Activated naive CD4-positive, alpha-beta T cell treated with anti-CD3 and anti-CD28 coated beads for 36 hours (primary cell): ENCODE measurements at regions not wholly inside any gene's neighbourhood (a gene's known extent, or its start where the extent isn't known, plus 50 kb on each side); places are given as distances from the start of the nearest gene placed in this dataset.

ENCODE experiments used
- CTCF ChIA-PET: fragments of 350-600 bp; sonication (Branson Sonifier 250); formaldehyde crosslinking; loops from one replicate; lab custom pipeline; 2021; ENCODE audit warnings: antibody characterized with exemption; lab: Charles Lee
- DNase-seq: peaks from one replicate; pipeline ENCODE4 v3.0.0-alpha.2; 2020
- H3K27ac Mint-ChIP-seq: one replicate; pipeline ENCODE4 v1.8.0; 2021; ENCODE audit warnings: mild to moderate bottlenecking, mixed read lengths
- H3K27me3 Mint-ChIP-seq: one replicate; pipeline ENCODE4 v1.8.0; 2021; ENCODE audit warnings: low read depth, mixed read lengths
- H3K36me3 Mint-ChIP-seq: one replicate; pipeline ENCODE4 v1.8.0; 2021; ENCODE audit warnings: low read depth, mixed read lengths
- H3K4me1 Mint-ChIP-seq: one replicate; pipeline ENCODE4 v1.8.0; 2021; ENCODE audit warnings: low read depth, mixed read lengths
- H3K4me3 Mint-ChIP-seq: one replicate; pipeline ENCODE4 v1.8.0; 2021; ENCODE audit warnings: mild to moderate bottlenecking, moderate library complexity, mixed read lengths
- H3K9me3 Mint-ChIP-seq: one replicate; pipeline ENCODE4 v1.8.0; 2021; ENCODE audit warnings: mixed read lengths
- intact Hi-C: fragments of 100-400 bp; cut with micrococcal nuclease; formaldehyde crosslinking; loops from one replicate; pipeline ENCODE4 v1.15.1; 2023

DNA sequence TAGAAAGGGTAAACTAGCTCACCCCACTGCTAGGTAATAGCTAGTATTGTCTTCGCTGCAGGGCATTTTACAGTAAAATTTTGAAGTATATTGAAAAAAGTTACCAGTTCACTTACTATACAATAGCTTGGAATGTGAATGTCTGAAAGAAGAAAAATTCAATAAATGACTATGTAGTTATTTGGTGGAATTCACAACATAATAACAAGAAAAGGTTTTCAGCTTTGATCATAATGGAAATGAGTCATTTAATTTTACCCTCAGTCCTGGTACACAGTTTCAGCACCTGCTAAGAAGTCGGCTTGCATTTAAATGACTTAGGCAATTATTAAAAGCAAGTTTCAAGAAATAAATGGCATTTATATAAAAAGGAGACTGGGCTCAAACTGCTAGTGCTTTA lies 90.4 kb downstream of the NUP35 start:
- H3K27ac Mint-ChIP-seq, result no peak overlapping the region
- H3K36me3 Mint-ChIP-seq, result peaks cover 18% of the 10 kb centered on the region
- intact Hi-C loops, result no loop called here
- DNase-seq, result no peak
- peaks cover 12% of the 10 kb centered on the region for H3K4me1 Mint-ChIP-seq
- H3K9me3 Mint-ChIP-seq, result peaks cover 4% of the 10 kb centered on the region
- no peaks in the 10 kb centered on the region for H3K27me3 Mint-ChIP-seq
- CTCF ChIA-PET, result interaction anchor here (0.5 kb wide), 1 partner anchor 382 kb away, joined by 3 read pairs; no protein-coding TSS in a partner anchor
- H3K4me3 Mint-ChIP-seq, result no peak overlapping the region

DNA sequence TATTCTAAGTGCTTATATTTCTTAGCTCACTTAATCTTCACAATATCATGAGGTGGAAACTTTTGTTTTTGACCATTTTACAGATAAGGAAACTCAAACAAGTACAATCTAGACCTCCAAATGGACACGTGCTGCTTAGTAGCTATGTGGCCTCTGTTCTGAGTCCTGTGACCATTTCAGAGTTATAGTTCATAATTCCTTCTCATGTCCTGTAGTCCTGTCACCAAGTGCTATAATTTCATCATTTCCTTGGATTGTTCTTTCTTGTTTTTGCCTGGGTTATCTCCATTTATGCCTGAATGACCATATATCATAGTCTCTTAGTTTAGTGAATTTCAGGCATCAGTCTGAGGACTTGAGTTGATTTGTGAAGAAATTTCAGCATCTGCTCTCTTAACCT lies 91.7 kb downstream of the NUP35 start:
- Mint-ChIP-seq H3K27ac (no peak overlapping the region), H3K27me3 (no peaks in the 10 kb centered on the region), H3K4me1 (peaks cover 12% of the 10 kb centered on the region), H3K36me3 (peaks cover 11% of the 10 kb centered on the region), H3K9me3 (no peaks in the 10 kb centered on the region), H3K4me3 (no peak overlapping the region)
- intact Hi-C loops, result no loop called here
- CTCF ChIA-PET, result interaction anchor here (0.6 kb wide), 1 partner anchor 86 kb away, joined by 5 read pairs; no protein-coding TSS in a partner anchor
- no peak for DNase-seq

DNA sequence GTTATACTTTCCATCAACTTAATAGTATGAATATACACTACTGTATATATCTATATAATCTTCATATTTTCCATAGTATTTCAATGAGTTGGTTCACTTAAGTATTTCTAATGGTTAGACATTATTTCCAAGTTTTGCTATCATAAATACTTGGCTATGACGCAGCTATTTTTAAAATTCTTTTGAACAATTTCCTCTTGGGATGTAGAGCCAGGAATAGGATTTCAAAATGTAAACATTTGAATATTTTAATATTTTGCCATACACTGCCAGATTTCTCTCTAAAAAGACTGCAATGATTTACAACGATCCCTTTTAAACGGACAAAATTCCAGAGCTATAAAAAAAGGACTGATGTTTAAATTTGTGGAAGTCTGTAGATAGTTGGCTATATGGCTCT lies 95.6 kb downstream of the NUP35 start:
- Mint-ChIP-seq H3K4me3 (no peak overlapping the region), H3K27ac (no peak overlapping the region), H3K4me1 (peaks cover 2% of the 10 kb centered on the region), H3K27me3 (no peaks in the 10 kb centered on the region), H3K9me3 (no peaks in the 10 kb centered on the region), H3K36me3 (peaks cover 6% of the 10 kb centered on the region)
- DNase-seq, result no peak
- CTCF ChIA-PET, result no interaction called here
- intact Hi-C loops, result no loop called here

DNA sequence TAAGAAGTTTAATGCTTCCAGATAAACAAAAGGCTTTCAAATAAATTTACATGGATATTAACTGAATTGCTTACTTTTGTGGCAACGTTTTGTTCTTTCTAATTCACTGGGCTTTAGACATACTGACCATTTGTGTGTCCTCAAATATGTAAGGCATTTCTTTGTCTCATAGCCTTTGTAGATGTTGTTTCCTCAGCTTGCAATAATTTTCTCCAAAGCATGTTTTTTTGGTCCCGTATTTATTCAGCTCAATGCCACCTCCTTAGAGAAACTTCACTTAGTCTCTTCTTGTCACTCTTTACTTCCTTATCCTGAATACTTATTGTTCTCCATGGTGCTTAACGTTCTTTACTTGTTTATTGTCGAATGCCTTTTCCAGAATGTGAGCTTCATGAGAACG lies 98.5 kb downstream of the NUP35 start:
- H3K9me3 Mint-ChIP-seq, result peaks cover 6% of the 10 kb centered on the region
- CTCF ChIA-PET, result no interaction called here
- H3K27me3 Mint-ChIP-seq, result no peaks in the 10 kb centered on the region
- H3K4me3 Mint-ChIP-seq, result no peak overlapping the region
- no peak for DNase-seq
- H3K27ac Mint-ChIP-seq, result no peak overlapping the region
- peaks cover 9% of the 10 kb centered on the region for H3K36me3 Mint-ChIP-seq
- H3K4me1 Mint-ChIP-seq, result no peaks in the 10 kb centered on the region
- intact Hi-C loops, result no loop called here

DNA sequence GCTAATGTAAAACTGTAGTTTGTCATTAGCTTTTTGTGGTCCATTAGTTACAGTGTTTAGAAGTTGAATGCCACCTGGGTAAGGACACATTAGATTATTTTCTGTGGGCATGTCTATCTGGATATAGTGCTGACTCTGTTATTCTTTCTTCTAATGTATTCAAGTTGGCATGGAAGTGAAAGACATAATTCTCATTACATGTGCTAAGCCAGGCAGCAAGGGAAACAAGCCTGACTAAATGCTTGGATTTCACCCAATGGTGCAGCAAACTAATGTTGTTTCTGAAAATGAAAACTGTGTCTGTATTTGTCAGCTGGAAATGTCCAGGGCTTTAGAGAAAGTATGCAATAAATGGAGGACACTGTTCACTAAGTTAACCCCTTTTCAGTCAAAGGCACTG lies 100.7 kb downstream of the NUP35 start:
- Mint-ChIP-seq H3K9me3 (peaks cover 6% of the 10 kb centered on the region), H3K4me1 (peaks cover 7% of the 10 kb centered on the region), H3K27ac (no peak overlapping the region), H3K36me3 (peaks cover 9% of the 10 kb centered on the region), H3K27me3 (no peaks in the 10 kb centered on the region), H3K4me3 (no peak overlapping the region)
- no peak for DNase-seq
- CTCF ChIA-PET, result no interaction called here
- intact Hi-C loops, result no loop called here

DNA sequence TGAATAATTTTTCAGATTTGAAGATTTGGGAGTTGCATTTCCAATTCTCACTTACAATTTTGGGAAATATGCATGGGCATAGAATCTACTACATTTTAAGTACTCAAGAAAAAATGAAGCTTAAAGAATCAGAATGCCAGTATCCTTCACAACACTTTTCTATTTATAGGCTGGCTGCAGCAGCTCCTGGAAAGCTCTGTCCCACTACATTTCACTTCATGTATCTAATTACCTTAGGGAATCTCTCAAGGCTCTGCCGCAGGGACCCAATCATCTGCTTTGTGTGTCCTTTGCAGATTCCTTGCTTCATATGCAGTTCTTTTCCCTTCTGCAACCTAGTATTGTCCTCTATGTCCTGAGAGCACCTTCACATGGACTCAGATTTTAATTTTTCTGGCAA lies 102.9 kb downstream of the NUP35 start:
- Mint-ChIP-seq H3K4me1 (peaks cover 7% of the 10 kb centered on the region), H3K9me3 (peaks cover 6% of the 10 kb centered on the region), H3K27me3 (no peaks in the 10 kb centered on the region), H3K27ac (no peak overlapping the region), H3K4me3 (no peak overlapping the region), H3K36me3 (peaks cover 7% of the 10 kb centered on the region)
- intact Hi-C loops, result no loop called here
- CTCF ChIA-PET, result no interaction called here
- DNase-seq, result no peak

DNA sequence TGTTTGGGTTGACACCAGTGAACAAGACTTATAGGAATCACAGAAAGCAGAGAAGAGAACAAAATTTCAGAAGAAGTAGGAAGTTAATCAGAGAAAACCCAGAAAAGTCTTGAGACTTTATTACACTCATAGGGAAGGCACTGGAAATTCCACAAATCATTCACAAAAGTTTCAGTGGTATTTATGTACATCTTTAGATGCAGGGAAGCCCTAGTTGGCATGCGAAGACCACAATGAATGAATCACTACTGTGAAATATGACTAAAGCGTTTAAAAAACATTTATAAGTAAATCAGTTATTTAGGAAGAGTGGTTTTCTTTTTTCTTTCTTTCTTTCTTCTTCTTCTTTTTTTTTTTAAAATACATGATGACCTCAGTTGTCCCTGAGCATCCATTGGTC lies 105.1 kb downstream of the NUP35 start:
- intact Hi-C loops, result no loop called here
- peak; percentile 24 for DNase-seq
- CTCF ChIA-PET, result no interaction called here

DNA sequence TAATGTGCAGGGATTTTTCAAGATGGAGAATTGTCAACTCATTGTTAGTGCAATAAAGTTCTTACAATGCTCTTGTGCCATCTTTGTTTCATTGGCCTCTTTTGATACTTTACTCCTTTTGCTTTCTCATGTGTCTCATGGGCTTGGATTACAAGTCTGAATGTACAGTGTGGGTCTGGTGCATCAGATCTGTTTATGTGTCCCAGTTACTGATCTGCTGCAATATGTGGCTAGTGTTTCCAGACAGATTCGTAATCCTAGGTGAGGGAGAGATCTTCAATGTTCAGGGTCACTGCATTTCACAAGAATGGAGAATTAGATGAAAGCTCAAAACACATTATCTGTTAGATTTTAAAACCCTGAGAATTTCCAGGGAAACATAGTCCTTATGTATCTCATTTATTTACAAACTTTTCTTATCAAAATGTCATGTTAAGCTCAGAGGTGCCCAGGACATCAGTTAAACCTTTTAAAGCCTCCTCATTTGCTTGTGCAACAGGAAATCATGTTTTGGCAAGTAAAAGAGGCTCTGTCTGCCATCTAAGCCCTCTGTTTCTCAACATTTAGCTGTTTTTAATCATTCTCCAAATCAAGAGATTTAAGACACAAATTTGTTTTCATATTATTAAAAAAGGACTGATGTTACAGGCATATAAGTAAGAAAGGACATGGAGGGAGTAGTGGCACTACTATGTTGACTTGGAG lies 108.1 kb downstream of the NUP35 start:
- Mint-ChIP-seq H3K36me3 (peaks cover 3% of the 10 kb centered on the region), H3K4me3 (no peak overlapping the region), H3K27ac (no peak overlapping the region), H3K27me3 (no peaks in the 10 kb centered on the region), H3K4me1 (peaks cover 7% of the 10 kb centered on the region), H3K9me3 (no peaks in the 10 kb centered on the region)
- DNase-seq, result no peak
- CTCF ChIA-PET, result interaction anchor here (1.2 kb wide), 1 partner anchor 17 kb away, joined by 3 read pairs; no protein-coding TSS in a partner anchor
- intact Hi-C loops, result no loop called here

More for the DNA sequence above, 105.1 kb downstream of the NUP35 start:
- no peak overlapping the region for H3K27ac Mint-ChIP-seq
- H3K4me1 Mint-ChIP-seq, result peaks cover 7% of the 10 kb centered on the region
- peaks cover 7% of the 10 kb centered on the region for H3K36me3 Mint-ChIP-seq
- no peaks in the 10 kb centered on the region for H3K27me3 Mint-ChIP-seq
- H3K4me3 Mint-ChIP-seq, result no peak overlapping the region
- H3K9me3 Mint-ChIP-seq, result peaks cover 6% of the 10 kb centered on the region

DNA sequence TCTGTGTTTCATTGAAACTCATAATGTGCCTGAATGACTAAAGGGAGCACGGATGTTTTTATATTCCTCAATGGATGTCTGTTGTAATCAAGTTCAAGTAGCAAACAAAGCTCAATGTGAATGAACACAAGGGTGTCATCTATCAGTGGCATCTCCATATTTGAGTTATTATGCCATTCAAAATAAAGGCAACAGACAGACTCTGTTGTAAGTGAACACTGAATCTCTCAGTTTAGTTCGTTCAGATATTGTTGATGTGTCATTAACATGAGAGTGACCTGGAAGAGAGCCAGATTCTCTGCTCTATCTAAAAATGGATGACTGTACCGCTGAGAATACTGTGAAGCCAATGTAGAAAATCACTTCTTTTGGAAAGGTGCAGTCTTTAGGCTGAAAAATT lies 118.7 kb downstream of the NUP35 start:
- no peaks in the 10 kb centered on the region for H3K36me3 Mint-ChIP-seq
- no peaks in the 10 kb centered on the region for H3K4me1 Mint-ChIP-seq
- H3K9me3 Mint-ChIP-seq, result no peaks in the 10 kb centered on the region
- no peaks in the 10 kb centered on the region for H3K27me3 Mint-ChIP-seq
- intact Hi-C loops, result no loop called here
- no peak overlapping the region for H3K4me3 Mint-ChIP-seq
- CTCF ChIA-PET, result no interaction called here
- no peak overlapping the region for H3K27ac Mint-ChIP-seq
- no peak for DNase-seq

DNA sequence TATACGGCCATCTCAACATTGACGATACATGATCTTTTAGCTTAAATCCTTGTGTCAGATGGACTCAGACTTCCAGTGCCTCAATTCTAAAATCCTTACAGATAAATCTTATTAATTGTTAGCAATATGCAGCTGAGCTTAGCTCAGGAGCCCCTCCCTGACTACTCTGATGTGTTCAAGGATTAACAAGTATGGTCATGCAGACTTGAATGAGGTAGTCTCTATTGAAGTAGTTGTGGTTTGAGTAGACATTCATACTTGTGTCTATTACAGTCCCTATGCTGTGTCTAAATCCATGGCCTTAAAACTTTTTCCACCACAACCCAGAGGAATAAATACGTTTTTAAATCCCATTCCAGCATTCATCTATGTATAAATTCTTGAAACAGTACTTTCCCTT lies 119.5 kb downstream of the NUP35 start:
- H3K36me3 Mint-ChIP-seq, result no peaks in the 10 kb centered on the region
- no peaks in the 10 kb centered on the region for H3K4me1 Mint-ChIP-seq
- no peak for DNase-seq
- no peak overlapping the region for H3K27ac Mint-ChIP-seq
- H3K9me3 Mint-ChIP-seq, result no peaks in the 10 kb centered on the region
- H3K4me3 Mint-ChIP-seq, result no peak overlapping the region
- CTCF ChIA-PET, result interaction anchor here (1.2 kb wide), 1 partner anchor 9 kb away, joined by 3 read pairs; no protein-coding TSS in a partner anchor
- H3K27me3 Mint-ChIP-seq, result no peaks in the 10 kb centered on the region
- intact Hi-C loops, result no loop called here

DNA sequence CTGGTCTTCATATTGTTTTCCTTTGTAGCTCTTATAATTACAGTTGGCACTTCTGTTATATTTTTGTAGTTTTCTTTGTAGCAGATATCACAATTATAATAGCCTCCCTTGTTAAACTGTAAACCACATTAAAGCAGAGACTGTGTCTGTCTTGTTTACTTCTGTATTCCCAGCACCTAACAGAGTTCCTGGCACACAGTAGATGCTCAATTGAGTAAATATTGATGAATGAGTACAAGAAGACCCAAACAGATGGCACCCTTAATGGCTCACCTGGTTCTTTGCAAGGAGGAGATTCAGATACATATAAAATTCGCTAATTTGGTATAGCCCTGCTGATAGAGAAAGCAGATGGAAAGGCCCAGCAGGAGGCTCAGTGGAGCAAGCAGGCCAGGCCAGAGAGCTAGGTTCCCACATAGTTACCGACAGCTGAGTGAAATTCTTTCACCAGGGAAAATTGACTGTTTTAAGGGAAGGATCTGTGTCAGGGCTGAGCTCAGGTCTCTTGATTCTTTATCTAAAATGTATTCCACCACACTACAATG lies 120.1 kb downstream of the NUP35 start:
- H3K27me3 Mint-ChIP-seq, result no peaks in the 10 kb centered on the region
- CTCF ChIA-PET, result interaction anchor here (1.2 kb wide), 1 partner anchor 8 kb away, joined by 3 read pairs; no protein-coding TSS in a partner anchor
- intact Hi-C loops, result no loop called here
- H3K4me3 Mint-ChIP-seq, result no peak overlapping the region
- no peaks in the 10 kb centered on the region for H3K9me3 Mint-ChIP-seq
- no peak overlapping the region for H3K27ac Mint-ChIP-seq
- H3K36me3 Mint-ChIP-seq, result no peaks in the 10 kb centered on the region
- no peak for DNase-seq
- H3K4me1 Mint-ChIP-seq, result no peaks in the 10 kb centered on the region

DNA sequence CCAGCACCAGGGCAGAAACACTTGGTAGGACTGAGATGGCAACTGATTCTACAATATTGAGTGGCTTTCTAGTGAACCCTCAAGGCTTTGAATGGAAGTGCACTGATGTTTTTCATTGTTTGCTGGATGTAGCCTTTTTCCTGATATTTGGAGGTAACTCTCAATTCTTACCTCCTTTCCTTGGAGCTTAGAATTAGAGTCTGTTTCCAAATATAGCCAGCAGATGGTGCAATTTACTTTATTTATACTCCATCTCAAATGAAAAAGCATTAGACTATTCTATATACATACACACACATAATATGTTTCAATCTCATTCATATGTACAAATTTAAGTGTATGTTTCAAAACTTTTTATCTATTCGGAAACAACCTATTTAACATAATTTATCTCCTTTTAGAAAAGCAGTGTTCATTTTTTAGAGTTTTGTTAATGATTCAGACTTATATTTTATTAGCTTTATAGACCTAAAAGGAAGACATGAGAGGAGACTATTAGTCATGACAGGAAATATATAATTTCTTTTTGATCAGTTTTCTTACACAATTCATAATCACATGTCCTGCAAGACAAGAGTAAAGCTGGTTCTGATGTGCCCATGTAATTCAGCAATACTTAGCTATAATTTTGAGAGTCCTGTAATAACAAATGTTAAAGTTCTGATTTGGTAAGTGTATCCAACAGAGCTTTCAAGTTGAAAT lies 124.8 kb downstream of the NUP35 start:
- no peak overlapping the region for H3K27ac Mint-ChIP-seq
- CTCF ChIA-PET, result interaction anchor here (0.6 to 1.6 kb wide), 12 partner anchors 8 to 503 kb away, joined by 3 to 5 read pairs (median 3); no protein-coding TSS in a partner anchor
- intact Hi-C loops, result loop anchor here (5.0 kb wide), 1 partner anchor 803 kb away; no protein-coding TSS in a partner anchor

More for the DNA sequence above, 124.8 kb downstream of the NUP35 start:
- Mint-ChIP-seq H3K9me3 (no peaks in the 10 kb centered on the region), H3K27me3 (no peaks in the 10 kb centered on the region), H3K4me1 (no peaks in the 10 kb centered on the region), H3K4me3 (no peak overlapping the region), H3K36me3 (no peaks in the 10 kb centered on the region)
- no peak for DNase-seq
